ENCODE measurements at regions not wholly inside any gene's neighbourhood (a gene's known extent, or its start where the extent isn't known, plus 50 kb on each side); places are given as distances from the start of the nearest gene placed in this dataset.

GRCh38 chr7:42494736-42495135, 257.7 kb upstream of the GLI3 start:
- WGBS (ENCODE audit: extremely low coverage, insufficient read length, low lambda C conversion rate) = no CpG with 5 or more reads among the region's 6 CpGs
- Histone ChIP-seq H2BK5ac (ENCODE audit: insufficient read length, low read length) (no peak overlapping the region), H3K18ac (ENCODE audit: insufficient read length, low read depth, low read length) (no peak overlapping the region), H3K14ac (ENCODE audit: insufficient read depth, low read length) (no peak overlapping the region), H3K23ac (ENCODE audit: insufficient read length, low read depth, low read length) (no peak overlapping the region), H4K91ac (ENCODE audit: insufficient read length, low read depth, low read length) (no peak overlapping the region), H3K79me2 (ENCODE audit: insufficient read depth, low read length) (no peaks in the 10 kb centered on the region), H3K56ac (ENCODE audit: insufficient read length, low read depth, low read length) (no peak overlapping the region), H3K79me1 (ENCODE audit: insufficient read depth, low read depth, low read length, poor library complexity, severe bottlenecking) (no peaks in the 10 kb centered on the region), H3K4me2 (ENCODE audit: insufficient read depth, insufficient read length, low read length) (no peak overlapping the region), H3K4me1 (ENCODE audit: insufficient read depth, low read length) (no peaks in the 10 kb centered on the region), H3K9me3 (ENCODE audit: control insufficient read depth, low read depth, low read length) (no peaks in the 10 kb centered on the region), H4K8ac (replicated peaks; ENCODE audit: insufficient read length, low read depth, low read length) (no peak overlapping the region), H3T11ph (ENCODE audit: low read length) (no peak overlapping the region), H3K9ac (ENCODE audit: extremely low read depth, insufficient read length, low read length) (no peak overlapping the region), H3K27me3 (ENCODE audit: insufficient read depth, low read length) (no peaks in the 10 kb centered on the region), H3K27ac (ENCODE audit: insufficient read length, low read depth, low read length) (no peak overlapping the region), H2AFZ (ENCODE audit: low read length) (no peak overlapping the region), H2AK5ac (ENCODE audit: insufficient read length, low read length) (no peak overlapping the region), H2BK12ac (ENCODE audit: insufficient read length, low read depth, low read length) (no peak overlapping the region), H2BK120ac (ENCODE audit: low read depth, low read length, poor library complexity, severe bottlenecking) (no peak overlapping the region), H4K5ac (ENCODE audit: insufficient read length, low read depth, low read length) (no peak overlapping the region), H2BK20ac (ENCODE audit: low read depth, low read length, poor library complexity, severe bottlenecking) (no peak overlapping the region), H4K20me1 (ENCODE audit: control insufficient read depth, insufficient read depth, insufficient read length) (no peaks in the 10 kb centered on the region), H3K23me2 (ENCODE audit: insufficient read length, low read depth, low read length, poor library complexity, severe bottlenecking) (peaks cover 9% of the 10 kb centered on the region), H2BK15ac (ENCODE audit: low read depth, low read length) (no peak overlapping the region), H3K4ac (ENCODE audit: low read depth, low read length) (no peak overlapping the region)
- TF ChIP-seq, protein P1, sequence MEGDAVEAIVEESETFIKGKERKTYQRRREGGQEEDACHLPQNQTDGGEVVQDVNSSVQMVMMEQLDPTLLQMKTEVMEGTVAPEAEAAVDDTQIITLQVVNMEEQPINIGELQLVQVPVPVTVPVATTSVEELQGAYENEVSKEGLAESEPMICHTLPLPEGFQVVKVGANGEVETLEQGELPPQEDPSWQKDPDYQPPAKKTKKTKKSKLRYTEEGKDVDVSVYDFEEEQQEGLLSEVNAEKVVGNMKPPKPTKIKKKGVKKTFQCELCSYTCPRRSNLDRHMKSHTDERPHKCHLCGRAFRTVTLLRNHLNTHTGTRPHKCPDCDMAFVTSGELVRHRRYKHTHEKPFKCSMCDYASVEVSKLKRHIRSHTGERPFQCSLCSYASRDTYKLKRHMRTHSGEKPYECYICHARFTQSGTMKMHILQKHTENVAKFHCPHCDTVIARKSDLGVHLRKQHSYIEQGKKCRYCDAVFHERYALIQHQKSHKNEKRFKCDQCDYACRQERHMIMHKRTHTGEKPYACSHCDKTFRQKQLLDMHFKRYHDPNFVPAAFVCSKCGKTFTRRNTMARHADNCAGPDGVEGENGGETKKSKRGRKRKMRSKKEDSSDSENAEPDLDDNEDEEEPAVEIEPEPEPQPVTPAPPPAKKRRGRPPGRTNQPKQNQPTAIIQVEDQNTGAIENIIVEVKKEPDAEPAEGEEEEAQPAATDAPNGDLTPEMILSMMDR (conservative IDR thresholded peaks at IDR 0.05) = no peak
- Mint-ChIP-seq H3K36me3 (ENCODE audit: insufficient read depth in 1 of 3, low read depth in 3 of 3) (no peaks in the 10 kb centered on the region), H3K27ac (no peak overlapping the region), H3K4me1 (peaks cover 10 to 13% of the 10 kb centered on the region in 2 experiments), H3K27me3 (ENCODE audit: low read depth) (peaks cover 21% of the 10 kb centered on the region), H3K9me3 (no peaks in the 10 kb centered on the region), H3K4me3 (no peak overlapping the region)
- DNase-seq = no peak
